ENCODE measurements at regions not wholly inside any gene's neighbourhood (a gene's known extent, or its start where the extent isn't known, plus 50 kb on each side); places are given as distances from the start of the nearest gene placed in this dataset.

GRCh38 chr4:111689731-111690130, 455.5 kb upstream of the FAM241A start:
- no peak for TF ChIP-seq TCF12 (IDR thresholded peaks at IDR 0.05; ENCODE audit: low read depth, low read length)
- no peak for TF ChIP-seq BRCA1 (IDR thresholded peaks at IDR 0.05; ENCODE audit: low read depth, low read length)
- TF ChIP-seq CTCF (IDR thresholded peaks at IDR 0.05; ENCODE audit: control extremely low read depth in 1 of 3, insufficient read depth in 1 of 3, low read depth in 1 of 3, low read length in 3 of 3): no peak
- TF ChIP-seq HDAC6 (IDR thresholded peaks at IDR 0.05; ENCODE audit: low read depth, low read length): no peak
- no peak for TF ChIP-seq MAX (IDR thresholded peaks at IDR 0.05)
- no peak for TF ChIP-seq POLR2AphosphoS5 (IDR thresholded peaks at IDR 0.05; ENCODE audit: low read depth, low read length)
